SK-N-MC (cell line): ENCODE measurements at regions not wholly inside any gene's neighbourhood (a gene's known extent, or its start where the extent isn't known, plus 50 kb on each side); places are given as distances from the start of the nearest gene placed in this dataset.
"Not testable (repeated sequence)": the region's sequence is repeated elsewhere in the genome, so short reads cannot be mapped to it uniquely, and the experiment has no call there.

Experiments
- DNase-seq: peaks from one replicate; pipeline ENCODE4 v3.0.0-alpha.2; 2011; ENCODE audit warnings: low read depth, low spot score
- H3K27ac ChIP-seq: fragments of 200-600 bp; sonication (generic); 2 replicates; pipeline ENCODE4 v1.5.1; 2016; ENCODE audit warnings: mixed run types
- H3K36me3 ChIP-seq: fragments of 200-600 bp; sonication (generic); 2 replicates; pipeline ENCODE4 v1.6.1; 2017; ENCODE audit warnings: antibody characterized with exemption, low read length, mixed read lengths; ENCODE audit not compliant: insufficient read depth
- H3K4me3 ChIP-seq: fragments of 200-600 bp; sonication (generic); 2 replicates; pipeline ENCODE4 v1.5.1; 2016
- H3K9ac ChIP-seq: fragments of 200-600 bp; sonication (generic); 2 replicates; pipeline ENCODE4 v1.8.0; 2017; ENCODE audit warnings: mixed run types, mixed read lengths; ENCODE audit not compliant: insufficient read length
- H3K9me3 ChIP-seq: fragments of 200-600 bp; sonication (generic); 2 replicates; pipeline ENCODE4 v1.6.1; 2017; ENCODE audit warnings: low read depth, mild to moderate bottlenecking, antibody characterized with exemption, low read length, moderate library complexity, mixed read lengths
- EZH2 ChIP-seq: fragments of 200-600 bp; sonication (generic); IDR thresholded peaks from one replicate; pipeline ENCODE4 v1.6.1; 2017; ENCODE audit warnings: antibody characterized with exemption
- FOXP2 ChIP-seq: optimal IDR thresholded peaks from 2 replicates; pipeline ENCODE3; 2011; ENCODE audit warnings: mild to moderate bottlenecking, moderate library complexity; ENCODE audit not compliant: insufficient read depth; ENCODE audit errors: extremely low read length, control extremely low read depth
- POLR2AphosphoS5 ChIP-seq: IDR thresholded peaks from 2 replicates; pipeline ENCODE4 v1.6.1; 2012; ENCODE audit warnings: mild to moderate bottlenecking, low read depth, low read length, borderline replicate concordance

DNA sequence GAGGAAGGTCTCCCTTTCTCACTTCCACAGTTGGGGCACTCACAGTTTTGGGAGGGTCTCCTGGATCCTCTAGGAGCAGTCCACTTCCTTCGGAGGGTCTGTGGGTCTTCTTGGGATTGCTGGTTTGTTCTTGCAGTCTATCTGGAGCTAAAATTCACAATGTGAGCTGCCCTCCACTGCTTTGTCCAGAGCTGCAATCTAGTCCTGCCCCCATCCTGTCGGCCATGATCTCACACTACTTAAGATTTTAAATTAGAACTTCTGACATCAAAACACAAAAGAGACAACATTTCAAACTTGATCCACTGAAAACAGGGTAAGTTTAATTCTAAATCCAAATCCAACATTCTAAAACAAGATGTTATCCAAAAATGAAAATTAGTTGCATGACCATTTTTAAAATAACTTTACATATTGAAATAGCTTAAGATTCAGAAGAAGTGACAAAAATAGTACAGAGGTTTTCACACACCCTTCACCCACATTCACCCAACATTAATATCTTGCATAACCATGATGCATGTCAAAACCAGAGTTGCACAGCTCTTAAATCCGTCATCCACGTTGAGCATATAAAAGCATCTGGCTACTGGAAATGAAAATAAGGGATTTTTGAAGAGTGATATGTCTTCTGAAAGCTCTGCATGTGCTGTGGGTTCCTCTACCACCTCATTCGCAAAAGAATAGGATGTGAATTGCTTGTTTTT is 113.7 kb upstream of the EPB41L4A start:
- H3K9ac ChIP-seq: no peak overlapping the region
- no peak for DNase-seq
- no peaks in the 10 kb centered on the region for H3K36me3 ChIP-seq
- H3K9me3 ChIP-seq: no peaks in the 10 kb centered on the region
- no peak overlapping the region for H3K27ac ChIP-seq
- TF ChIP-seq EZH2: no peak
- no peak for TF ChIP-seq POLR2AphosphoS5
- H3K4me3 ChIP-seq: no peak overlapping the region

DNA sequence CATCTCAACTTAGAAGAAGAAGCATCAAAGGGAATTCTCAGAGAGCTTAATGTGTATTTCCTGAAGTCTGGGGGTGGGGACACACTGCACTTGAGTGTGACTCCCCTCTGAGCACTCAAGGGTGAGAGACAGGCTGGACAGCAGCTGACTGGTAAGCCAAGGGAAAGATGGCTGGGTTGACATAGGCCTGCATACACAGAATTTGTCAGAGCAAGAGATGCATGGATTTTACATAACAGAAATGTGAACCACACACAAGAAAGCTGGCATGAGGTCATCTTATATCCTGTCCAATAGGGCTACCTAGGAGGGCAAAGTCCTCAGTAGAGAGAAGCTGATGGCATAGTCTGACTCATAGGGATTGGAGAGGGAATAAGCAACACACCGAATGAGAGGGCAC is 114.3 kb upstream of the EPB41L4A start:
- Histone ChIP-seq H3K9me3 (no peaks in the 10 kb centered on the region), H3K36me3 (no peaks in the 10 kb centered on the region), H3K27ac (no peak overlapping the region), H3K9ac (no peak overlapping the region), H3K4me3 (no peak overlapping the region)
- TF ChIP-seq FOXP2: no peak
- TF ChIP-seq EZH2: no peak
- no peak for TF ChIP-seq POLR2AphosphoS5
- no peak for DNase-seq

DNA sequence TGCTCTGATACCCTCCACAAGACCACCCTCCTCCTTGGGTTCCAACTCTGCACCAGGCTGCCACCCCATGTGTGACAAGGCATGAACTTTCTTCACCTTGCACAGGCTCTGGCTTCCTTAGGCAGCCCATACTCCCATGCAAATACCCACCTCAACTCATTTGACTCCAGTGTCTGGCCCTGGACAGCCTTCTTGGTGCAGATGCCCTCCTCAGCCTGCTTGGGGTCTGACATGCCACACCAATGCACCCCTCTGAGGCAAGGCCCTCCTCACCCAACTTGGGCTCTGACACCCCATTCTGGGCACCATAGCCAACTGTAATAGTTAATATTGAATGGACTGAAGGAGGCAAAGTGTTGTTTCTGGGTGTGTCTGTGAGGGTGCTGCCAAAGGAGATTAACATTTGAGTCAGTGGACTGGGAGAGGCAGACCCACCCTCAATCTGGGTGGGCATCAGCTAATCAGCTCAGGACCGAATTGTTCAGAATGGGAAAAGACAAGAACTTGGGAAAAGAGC is 115.0 kb upstream of the EPB41L4A start:
- Histone ChIP-seq H3K9ac (no peak overlapping the region), H3K9me3 (no peaks in the 10 kb centered on the region), H3K4me3 (no peak overlapping the region), H3K27ac (no peak overlapping the region), H3K36me3 (no peaks in the 10 kb centered on the region)
- TF ChIP-seq FOXP2 (no peak), EZH2 (no peak), POLR2AphosphoS5 (no peak)
- no peak for DNase-seq

DNA sequence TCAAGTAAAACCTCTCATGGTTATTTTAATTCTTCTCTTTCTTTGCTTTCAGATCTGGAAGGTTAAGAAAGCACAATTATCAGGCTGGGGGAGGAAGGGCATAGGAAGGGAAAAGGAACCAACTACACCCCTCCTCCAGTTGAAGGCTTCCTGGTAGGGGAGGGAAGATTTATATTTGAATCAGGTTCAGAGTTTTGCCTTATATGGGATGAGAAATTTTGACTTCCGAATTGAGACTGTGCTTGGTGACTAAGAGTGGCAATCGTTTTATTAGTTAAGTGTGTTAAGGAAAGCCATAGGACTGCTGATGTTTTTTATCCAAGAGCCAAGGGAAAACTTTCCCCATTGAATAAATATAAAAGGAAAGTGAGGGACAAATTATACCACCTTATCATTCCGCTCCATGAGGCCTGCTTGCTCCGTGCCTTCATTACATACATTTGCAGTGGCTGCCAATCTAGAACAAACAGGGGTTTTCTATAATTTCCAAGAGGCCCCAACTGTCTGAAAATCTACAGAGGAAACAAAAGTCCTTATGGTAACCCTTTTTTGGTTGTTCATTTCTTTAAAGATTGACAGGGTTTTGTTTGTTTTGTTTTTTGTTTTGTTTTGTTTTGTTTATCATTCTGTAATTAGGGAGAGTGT is 115.7 kb upstream of the EPB41L4A start:
- no peak overlapping the region for H3K9ac ChIP-seq
- no peak for DNase-seq
- H3K4me3 ChIP-seq: no peak overlapping the region
- no peak overlapping the region for H3K27ac ChIP-seq
- H3K36me3 ChIP-seq: no peaks in the 10 kb centered on the region
- no peaks in the 10 kb centered on the region for H3K9me3 ChIP-seq
- no peak for TF ChIP-seq POLR2AphosphoS5
- TF ChIP-seq FOXP2: no peak
- no peak for TF ChIP-seq EZH2

DNA sequence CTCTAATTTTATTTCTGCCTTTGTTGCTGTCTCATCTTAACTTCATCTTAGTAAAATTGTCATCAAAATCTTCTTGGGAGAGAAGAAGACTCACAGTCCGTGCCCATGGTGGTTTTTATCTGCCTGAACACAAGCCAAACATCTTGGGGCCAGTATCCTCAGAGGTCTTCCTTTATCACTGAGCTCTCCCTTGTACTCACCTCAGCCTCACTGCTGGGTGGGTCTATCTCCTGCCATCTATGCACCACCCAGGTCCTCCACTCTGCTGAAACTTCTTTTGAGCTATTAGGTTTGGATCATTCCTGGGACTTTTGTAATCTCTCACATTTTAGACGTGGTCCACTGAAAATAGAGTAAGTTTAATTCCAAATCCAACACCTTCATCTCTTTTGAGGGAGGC is 116.3 kb upstream of the EPB41L4A start:
- no peaks in the 10 kb centered on the region for H3K9me3 ChIP-seq
- no peaks in the 10 kb centered on the region for H3K36me3 ChIP-seq
- DNase-seq: no peak
- TF ChIP-seq FOXP2 (no peak), EZH2 (no peak), POLR2AphosphoS5 (no peak)
- no peak overlapping the region for H3K27ac ChIP-seq
- no peak overlapping the region for H3K9ac ChIP-seq
- H3K4me3 ChIP-seq: no peak overlapping the region

DNA sequence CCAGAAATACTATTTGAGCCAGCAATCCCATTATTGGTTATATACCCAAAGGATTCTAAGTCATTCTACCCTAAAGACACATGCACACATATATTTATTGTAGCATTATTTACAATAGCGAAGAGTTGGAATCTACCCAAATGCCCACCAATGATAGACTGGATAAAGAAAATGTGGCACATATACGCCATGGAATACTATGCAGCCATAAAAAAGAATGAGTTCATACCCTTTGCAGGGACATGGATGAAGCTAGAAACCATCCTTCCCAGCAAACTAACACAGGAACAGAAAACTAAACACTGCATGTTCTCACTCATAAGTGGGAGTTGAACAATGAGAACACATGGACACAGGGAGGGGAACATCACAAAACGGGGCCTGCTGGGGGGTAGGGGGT is 125.5 kb upstream of the EPB41L4A start:
- not testable (repeated sequence) for H3K36me3 ChIP-seq, H3K27ac ChIP-seq, H3K9me3 ChIP-seq, H3K4me3 ChIP-seq, DNase-seq, H3K9ac ChIP-seq

DNA sequence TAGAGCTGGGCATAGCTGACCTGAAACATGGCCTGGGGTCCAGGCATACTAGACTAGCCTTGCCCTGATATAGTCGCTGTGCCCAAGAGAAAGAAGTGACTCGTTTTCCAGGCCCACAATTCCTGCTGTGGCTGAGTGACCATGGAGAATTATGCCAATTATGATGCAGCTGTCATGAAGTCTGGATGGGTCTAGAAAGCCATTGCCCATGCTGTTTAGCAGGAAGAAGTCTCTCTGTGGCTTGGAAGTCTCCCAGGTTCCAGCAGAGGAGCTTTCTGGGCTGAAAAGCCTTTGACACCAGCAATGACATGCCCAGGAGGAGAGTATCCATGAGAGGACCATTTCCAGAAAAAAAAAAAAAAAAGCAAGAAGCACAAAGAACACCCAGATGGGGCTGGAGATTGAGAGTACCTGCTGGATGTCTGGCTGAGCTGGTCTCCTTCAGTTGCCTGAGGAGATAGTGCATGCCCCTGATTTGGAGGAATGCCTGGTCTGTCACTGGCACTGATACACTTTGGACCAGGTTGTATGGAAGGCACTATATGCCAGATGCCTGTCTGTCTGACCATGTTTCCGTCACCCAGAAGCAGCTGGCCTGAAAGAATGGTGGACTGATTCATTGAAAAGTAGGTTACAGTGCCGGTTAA is 128.0 kb upstream of the EPB41L4A start:
- H3K9me3 ChIP-seq: no peaks in the 10 kb centered on the region
- no peaks in the 10 kb centered on the region for H3K36me3 ChIP-seq
- DNase-seq: no peak
- H3K4me3 ChIP-seq: no peak overlapping the region
- no peak overlapping the region for H3K27ac ChIP-seq
- H3K9ac ChIP-seq: no peak overlapping the region
- TF ChIP-seq EZH2 (no peak), POLR2AphosphoS5 (no peak), FOXP2 (no peak)

DNA sequence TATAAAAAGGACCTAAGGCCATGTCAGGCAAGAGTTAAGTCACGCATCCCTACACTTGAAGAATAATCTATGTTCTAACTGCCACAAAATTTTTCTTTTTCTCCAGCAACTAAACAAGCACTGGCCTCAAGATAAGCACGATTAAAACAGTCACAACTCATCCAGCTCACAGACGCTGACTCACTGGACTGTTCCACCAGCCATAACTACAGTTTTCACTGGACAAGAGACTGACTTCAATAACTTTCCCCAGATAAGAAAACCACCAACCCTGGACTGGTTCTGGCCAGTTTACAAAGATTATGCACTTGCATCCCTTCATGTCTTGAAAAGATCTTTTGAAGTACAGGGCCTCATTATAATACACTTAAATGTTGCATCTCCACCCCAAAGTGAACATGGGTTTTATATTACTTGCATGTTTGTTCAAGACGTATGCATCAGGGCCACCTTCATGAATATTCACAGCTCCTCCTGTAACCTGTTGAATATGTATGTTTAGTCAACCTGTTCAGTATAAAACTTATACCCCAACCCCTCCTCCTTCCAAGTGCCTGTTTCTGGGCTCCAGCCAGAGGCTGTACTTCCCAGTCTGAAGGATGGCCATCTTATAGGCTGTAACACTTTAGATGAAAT is 129.3 kb upstream of the EPB41L4A start:
- H3K36me3 ChIP-seq: no peaks in the 10 kb centered on the region
- H3K9me3 ChIP-seq: no peaks in the 10 kb centered on the region
- no peak overlapping the region for H3K9ac ChIP-seq
- no peak overlapping the region for H3K4me3 ChIP-seq
- TF ChIP-seq FOXP2 (no peak), POLR2AphosphoS5 (no peak), EZH2 (no peak)
- DNase-seq: no peak
- H3K27ac ChIP-seq: no peak overlapping the region
